ENCODE measurements at regions not wholly inside any gene's neighbourhood (a gene's known extent, or its start where the extent isn't known, plus 50 kb on each side); places are given as distances from the start of the nearest gene placed in this dataset.

- H3K27ac ChIP-seq, result no peak overlapping the region
- 56% methylated on average over 2 of the region's 2 CpGs for WGBS (ENCODE audit: insufficient coverage, low coverage, low lambda C conversion rate, missing lambda C conversion rate)
- ATAC-seq, result no peak
- no peaks in the 10 kb centered on the region for H3K27me3 ChIP-seq
- intact Hi-C loops (cut with DNase I), result no loop called here
- no peak overlapping the region for H3K4me3 ChIP-seq
- TF ChIP-seq CTCF (IDR thresholded peaks at IDR 0.05) (no peak), POLR2A (IDR thresholded peaks at IDR 0.05) (no peak)
- DNase-seq, result no peak
- no peaks in the 10 kb centered on the region for H3K36me3 ChIP-seq
- no peaks in the 10 kb centered on the region for H3K4me1 ChIP-seq
- H3K9me3 ChIP-seq, result no peaks in the 10 kb centered on the region
Measured at GRCh38 chr7:31398815-31399214, 58.3 kb upstream of the NEUROD6 start.

GRCh38 chr7:31407178-31407676, 66.7 kb upstream of the NEUROD6 start:
- Histone ChIP-seq H3K27ac (no peak overlapping the region), H3K4me3 (no peak overlapping the region), H3K9me3 (no peaks in the 10 kb centered on the region), H3K4me1 (no peaks in the 10 kb centered on the region), H3K36me3 (no peaks in the 10 kb centered on the region), H3K27me3 (no peaks in the 10 kb centered on the region)
- 38% methylated on average over 2 of the region's 2 CpGs for WGBS (ENCODE audit: insufficient coverage, low coverage, low lambda C conversion rate, missing lambda C conversion rate)
- DNase-seq (no peak), ATAC-seq (no peak)
- intact Hi-C loops (cut with DNase I), result no loop called here
- no peak for TF ChIP-seq POLR2A (IDR thresholded peaks at IDR 0.05)
- TF ChIP-seq CTCF (IDR thresholded peaks at IDR 0.05), result no peak

GRCh38 chr7:31408140-31408729, 67.7 kb upstream of the NEUROD6 start:
- ATAC-seq (peak in 3 of 4 donors; percentile 33 to 57 (median 54)), DNase-seq (no peak)
- no peaks in the 10 kb centered on the region for H3K4me1 ChIP-seq
- no peak overlapping the region for H3K27ac ChIP-seq
- H3K27me3 ChIP-seq, result no peaks in the 10 kb centered on the region
- H3K4me3 ChIP-seq, result no peak overlapping the region
- no peaks in the 10 kb centered on the region for H3K9me3 ChIP-seq
- no peaks in the 10 kb centered on the region for H3K36me3 ChIP-seq
- TF ChIP-seq POLR2A (IDR thresholded peaks at IDR 0.05) (no peak), CTCF (IDR thresholded peaks at IDR 0.05) (no peak)
- 53% methylated on average over 3 of the region's 3 CpGs for WGBS (ENCODE audit: insufficient coverage, low coverage, low lambda C conversion rate, missing lambda C conversion rate)
- intact Hi-C loops (cut with DNase I), result no loop called here

GRCh38 chr7:31410265-31410664, 69.7 kb upstream of the NEUROD6 start:
- DNase-seq (no peak), ATAC-seq (no peak)
- Histone ChIP-seq H3K27ac (no peak overlapping the region), H3K4me3 (no peak overlapping the region), H3K9me3 (no peaks in the 10 kb centered on the region), H3K36me3 (no peaks in the 10 kb centered on the region), H3K4me1 (no peaks in the 10 kb centered on the region), H3K27me3 (no peaks in the 10 kb centered on the region)
- intact Hi-C loops (cut with DNase I), result no loop called here
- 53% methylated on average over 2 of the region's 2 CpGs for WGBS (ENCODE audit: insufficient coverage, low coverage, low lambda C conversion rate, missing lambda C conversion rate)
- no peak for TF ChIP-seq CTCF (IDR thresholded peaks at IDR 0.05)
- no peak for TF ChIP-seq POLR2A (IDR thresholded peaks at IDR 0.05)

All from right lobe of liver (tissue), 6 donors.